D721Med (cell line): ENCODE measurements at regions not wholly inside any gene's neighbourhood (a gene's known extent, or its start where the extent isn't known, plus 50 kb on each side); places are given as distances from the start of the nearest gene placed in this dataset.

Source experiments
- DNase-seq: peaks from one replicate; pipeline ENCODE4 v3.0.0; 2011; ENCODE audit warnings: low spot score; ENCODE audit not compliant: insufficient read length
- FAIRE-seq: peaks from 2 replicates; lab custom pipeline; 2011; peaks lifted over from hg19 to GRCh38; lab: Jason Lieb, UNC
- TF ChIP-seq, protein P1 (sequence below): IDR thresholded peaks from 2 replicates; pipeline ENCODE4 v1.5.1; 2012; ENCODE audit warnings: mild to moderate bottlenecking, control low read depth; ENCODE audit not compliant: insufficient read depth; ENCODE audit errors: missing control alignments

DNA sequence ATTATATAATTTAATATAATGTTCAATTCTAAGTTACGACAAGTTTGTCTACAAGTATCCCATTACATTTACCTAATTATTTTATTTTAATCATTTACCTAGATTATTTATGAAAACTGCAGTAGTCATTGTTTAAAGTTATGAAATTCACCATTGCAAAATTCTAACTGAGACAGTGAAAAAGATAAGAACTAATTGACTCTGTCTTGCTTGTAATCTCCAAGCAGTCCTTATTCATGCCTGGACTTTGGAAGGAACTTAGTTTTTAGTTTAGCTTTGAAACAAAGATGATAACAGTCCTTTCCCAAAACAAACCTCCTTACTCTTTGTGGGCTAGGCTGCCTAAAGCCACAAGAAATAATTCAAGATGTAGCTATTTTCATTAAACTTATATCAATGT, 165.0 kb downstream of the SUCNR1 start:
- no peak for DNase-seq
- TF ChIP-seq, protein P1, sequence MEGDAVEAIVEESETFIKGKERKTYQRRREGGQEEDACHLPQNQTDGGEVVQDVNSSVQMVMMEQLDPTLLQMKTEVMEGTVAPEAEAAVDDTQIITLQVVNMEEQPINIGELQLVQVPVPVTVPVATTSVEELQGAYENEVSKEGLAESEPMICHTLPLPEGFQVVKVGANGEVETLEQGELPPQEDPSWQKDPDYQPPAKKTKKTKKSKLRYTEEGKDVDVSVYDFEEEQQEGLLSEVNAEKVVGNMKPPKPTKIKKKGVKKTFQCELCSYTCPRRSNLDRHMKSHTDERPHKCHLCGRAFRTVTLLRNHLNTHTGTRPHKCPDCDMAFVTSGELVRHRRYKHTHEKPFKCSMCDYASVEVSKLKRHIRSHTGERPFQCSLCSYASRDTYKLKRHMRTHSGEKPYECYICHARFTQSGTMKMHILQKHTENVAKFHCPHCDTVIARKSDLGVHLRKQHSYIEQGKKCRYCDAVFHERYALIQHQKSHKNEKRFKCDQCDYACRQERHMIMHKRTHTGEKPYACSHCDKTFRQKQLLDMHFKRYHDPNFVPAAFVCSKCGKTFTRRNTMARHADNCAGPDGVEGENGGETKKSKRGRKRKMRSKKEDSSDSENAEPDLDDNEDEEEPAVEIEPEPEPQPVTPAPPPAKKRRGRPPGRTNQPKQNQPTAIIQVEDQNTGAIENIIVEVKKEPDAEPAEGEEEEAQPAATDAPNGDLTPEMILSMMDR, result no peak
- FAIRE-seq, result no peak

DNA sequence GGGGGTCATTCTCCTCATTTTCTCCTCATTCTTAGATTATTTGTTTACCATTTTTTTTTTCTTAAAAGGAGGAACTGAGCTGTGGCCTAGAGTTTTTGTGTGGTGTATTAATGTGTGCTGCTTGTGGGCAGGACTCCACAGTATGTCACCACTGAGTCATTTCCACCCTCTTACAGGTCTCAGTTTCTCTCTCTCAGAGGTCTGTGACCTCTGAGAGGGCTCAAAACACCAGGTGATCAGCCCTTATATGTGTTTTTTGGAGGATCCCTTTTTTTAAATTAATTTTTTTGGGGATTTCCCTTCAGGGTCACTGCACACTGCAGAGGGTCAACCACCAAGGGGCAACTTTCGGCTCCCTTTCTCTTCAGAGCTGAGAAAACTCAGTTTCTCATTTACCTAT, 166.4 kb downstream of the SUCNR1 start:
- FAIRE-seq (no peak), DNase-seq (no peak)
- TF ChIP-seq, protein P1, result no peak

DNA sequence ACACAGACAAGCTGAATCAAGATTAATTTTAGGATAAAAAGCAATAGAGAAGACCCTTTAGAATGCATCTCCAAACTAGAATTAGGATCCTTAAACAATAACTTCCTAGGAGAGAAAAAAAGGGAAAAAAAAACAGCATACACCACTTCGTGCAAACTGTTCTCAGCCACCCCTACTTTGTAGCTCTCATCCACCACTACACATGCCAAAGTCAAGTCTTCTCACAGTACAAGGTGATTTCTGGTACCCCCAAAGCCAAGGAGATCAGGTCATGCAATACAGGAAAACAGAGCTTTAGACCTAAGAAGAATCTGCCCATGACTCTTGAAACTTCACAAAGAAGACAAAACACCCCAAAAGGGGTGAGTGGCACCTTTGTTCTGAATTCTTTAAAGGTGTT, 166.9 kb downstream of the SUCNR1 start:
- TF ChIP-seq, protein P1, result no peak
- DNase-seq, result no peak
- FAIRE-seq, result no peak

DNA sequence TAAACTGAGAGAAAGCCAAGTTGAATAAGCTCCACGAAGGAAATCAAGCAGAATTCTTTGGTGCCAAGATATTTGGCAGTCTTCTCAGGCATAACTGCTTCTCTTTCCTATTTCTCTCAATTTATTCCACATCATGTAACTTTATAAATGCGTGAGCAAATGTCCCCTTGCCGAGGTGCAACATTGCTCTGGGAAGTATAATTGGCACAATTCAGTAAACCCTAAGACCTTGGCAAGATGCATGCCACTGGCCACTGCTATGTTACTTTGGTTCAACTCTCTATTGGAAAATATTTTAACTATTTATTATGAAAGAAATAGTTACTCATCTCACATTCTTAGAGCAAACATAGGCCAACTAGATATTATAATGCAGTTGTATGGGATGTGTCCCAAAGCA, 170.2 kb downstream of the SUCNR1 start:
- TF ChIP-seq, protein P1, result no peak
- no peak for FAIRE-seq
- no peak for DNase-seq

- DNase-seq (no peak), FAIRE-seq (no peak)
- TF ChIP-seq, protein P1, result no peak
These were observed 172.8 kb downstream of the SUCNR1 start for GRCh38 chr3:152046280-152046679.

GRCh38 chr3:152047465-152047864, 174.0 kb downstream of the SUCNR1 start:
- DNase-seq, result no peak
- TF ChIP-seq, protein P1, result no peak
- no peak for FAIRE-seq

- FAIRE-seq (no peak), DNase-seq (no peak)
- TF ChIP-seq, protein P1, result no peak
These were observed 175.4 kb downstream of the SUCNR1 start for GRCh38 chr3:152048831-152049230.
